Keratinocyte (primary cell): ENCODE measurements at regions not wholly inside any gene's neighbourhood (a gene's known extent, or its start where the extent isn't known, plus 50 kb on each side); places are given as distances from the start of the nearest gene placed in this dataset.

ENCODE experiments used
- CTCF ChIP-seq, 3 experiments: IDR thresholded peaks in 1 of 3; conservative IDR thresholded peaks in 1 of 3; optimal IDR thresholded peaks in 1 of 3; 2 replicates in 2 of 3; 3 replicates in 1 of 3; pipeline versions ENCODE3 to v1.5.1; 2011; ENCODE audit warnings: low read length in 3 of 3, mild to moderate bottlenecking in 3 of 3, moderate library complexity in 2 of 3, control low read depth in 1 of 3, inconsistent platforms in 1 of 3; ENCODE audit not compliant: insufficient read depth in 2 of 3; ENCODE audit errors: extremely low read depth in 1 of 3
- EZH2 ChIP-seq: IDR thresholded peaks from one replicate; pipeline ENCODE4 v1.6.1; 2012; ENCODE audit warnings: inconsistent platforms, mild to moderate bottlenecking, low read length, moderate library complexity

- TF ChIP-seq CTCF (optimal IDR thresholded peaks at IDR 0.05 in 1 of 3, IDR thresholded peaks at IDR 0.05 in 1 of 3, conservative IDR thresholded peaks at IDR 0.05 in 1 of 3; ENCODE audit: extremely low read depth in 1 of 3, insufficient read depth in 2 of 3, low read length in 3 of 3) (no peak), EZH2 (no peak)
Measured at GRCh38 chr13:38176664-38177063, 173.0 kb upstream of the UFM1 start.
